Bronchial epithelial cell (primary cell): ENCODE measurements at regions not wholly inside any gene's neighbourhood (a gene's known extent, or its start where the extent isn't known, plus 50 kb on each side); places are given as distances from the start of the nearest gene placed in this dataset.
A peak's percentile ranks its signal among the peaks of the same experiment; 100 is the strongest.
"Not testable (repeated sequence)": the region's sequence is repeated elsewhere in the genome, so short reads cannot be mapped to it uniquely, and the experiment has no call there.

Source experiments
- DNase-seq: peaks from one replicate; pipeline ENCODE4 v3.0.0-alpha.2; 2010; ENCODE audit warnings: low read depth
- FAIRE-seq: peaks from 2 replicates; lab custom pipeline; 2011; peaks lifted over from hg19 to GRCh38; lab: Jason Lieb, UNC
- H3K27me3 ChIP-seq: 2 replicates; pipeline ENCODE4 v1.5.1; 2011; ENCODE audit warnings: low read length; ENCODE audit not compliant: control insufficient read depth, insufficient read depth
- H3K36me3 ChIP-seq: 2 replicates; pipeline ENCODE4 v1.5.1; 2011; ENCODE audit warnings: low read length; ENCODE audit not compliant: control insufficient read depth, insufficient read depth
- H3K4me3 ChIP-seq: 2 replicates; pipeline ENCODE4 v1.5.1; 2011; ENCODE audit warnings: mild to moderate bottlenecking, low read depth, low read length, control low read depth
- TF ChIP-seq, protein P1 (sequence below): IDR thresholded peaks from 2 replicates; pipeline ENCODE4 v1.5.1; 2011; ENCODE audit warnings: mild to moderate bottlenecking, moderate library complexity, low read length, control low read depth, inconsistent platforms; ENCODE audit not compliant: insufficient read depth, severe bottlenecking

DNA sequence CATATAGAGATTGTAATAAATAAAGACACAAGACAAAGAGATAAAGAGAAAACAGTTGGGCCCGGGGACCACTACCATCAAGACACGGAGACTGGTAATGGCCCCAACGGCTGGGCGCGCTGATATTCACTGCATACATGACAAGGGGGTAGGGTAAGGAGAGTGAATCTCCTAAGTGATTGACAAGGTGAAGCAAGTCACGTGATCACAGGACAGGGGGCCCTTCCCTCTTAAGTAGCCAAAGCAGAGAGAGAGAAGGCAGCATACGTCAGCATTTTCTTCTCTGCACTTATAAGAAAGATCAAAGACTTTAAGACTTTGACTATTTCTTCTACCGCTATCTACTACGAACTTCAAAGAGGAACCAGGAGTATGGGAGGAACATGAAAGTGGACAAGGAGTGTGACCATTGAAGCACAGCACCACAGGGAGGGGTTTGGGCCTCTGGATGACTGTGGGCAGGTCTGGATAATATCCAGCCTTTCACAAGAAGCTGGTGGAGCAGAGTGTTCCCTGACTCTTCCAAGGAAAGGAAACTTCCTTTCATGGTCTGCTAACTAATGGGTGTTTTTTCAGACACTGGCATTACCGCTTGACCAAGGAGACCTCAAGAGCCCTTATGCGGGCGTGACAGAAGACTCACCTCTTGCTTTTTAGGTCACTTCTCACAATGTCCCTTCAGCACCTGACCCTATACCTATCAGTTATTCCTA lies 75.6 kb downstream of the MRPL39 start:
- H3K4me3 ChIP-seq, H3K36me3 ChIP-seq, H3K27me3 ChIP-seq, FAIRE-seq, DNase-seq: not testable (repeated sequence)

DNA sequence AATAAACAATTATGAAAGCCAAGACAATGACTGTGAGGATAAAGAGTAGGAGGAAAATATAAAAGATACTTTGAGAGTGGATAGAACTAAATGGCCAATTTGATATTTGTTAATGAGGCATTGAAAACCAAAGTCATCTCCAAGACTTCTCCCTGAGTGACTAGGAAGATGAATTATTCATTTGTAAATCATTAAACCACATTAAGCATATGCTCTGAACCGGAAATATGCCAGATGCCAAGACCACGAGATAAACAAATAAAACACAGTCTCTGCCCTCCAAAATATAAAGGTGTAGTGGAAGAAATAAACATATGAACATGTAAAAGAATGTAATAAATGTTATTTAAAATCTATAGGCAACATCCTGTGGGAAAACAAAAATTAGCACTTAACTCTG lies 78.8 kb downstream of the MRPL39 start:
- TF ChIP-seq, protein P1, sequence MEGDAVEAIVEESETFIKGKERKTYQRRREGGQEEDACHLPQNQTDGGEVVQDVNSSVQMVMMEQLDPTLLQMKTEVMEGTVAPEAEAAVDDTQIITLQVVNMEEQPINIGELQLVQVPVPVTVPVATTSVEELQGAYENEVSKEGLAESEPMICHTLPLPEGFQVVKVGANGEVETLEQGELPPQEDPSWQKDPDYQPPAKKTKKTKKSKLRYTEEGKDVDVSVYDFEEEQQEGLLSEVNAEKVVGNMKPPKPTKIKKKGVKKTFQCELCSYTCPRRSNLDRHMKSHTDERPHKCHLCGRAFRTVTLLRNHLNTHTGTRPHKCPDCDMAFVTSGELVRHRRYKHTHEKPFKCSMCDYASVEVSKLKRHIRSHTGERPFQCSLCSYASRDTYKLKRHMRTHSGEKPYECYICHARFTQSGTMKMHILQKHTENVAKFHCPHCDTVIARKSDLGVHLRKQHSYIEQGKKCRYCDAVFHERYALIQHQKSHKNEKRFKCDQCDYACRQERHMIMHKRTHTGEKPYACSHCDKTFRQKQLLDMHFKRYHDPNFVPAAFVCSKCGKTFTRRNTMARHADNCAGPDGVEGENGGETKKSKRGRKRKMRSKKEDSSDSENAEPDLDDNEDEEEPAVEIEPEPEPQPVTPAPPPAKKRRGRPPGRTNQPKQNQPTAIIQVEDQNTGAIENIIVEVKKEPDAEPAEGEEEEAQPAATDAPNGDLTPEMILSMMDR, result no peak
- FAIRE-seq (no peak), DNase-seq (no peak)
- H3K27me3 ChIP-seq, result no peaks in the 10 kb centered on the region
- H3K36me3 ChIP-seq, result no peaks in the 10 kb centered on the region
- H3K4me3 ChIP-seq, result no peak overlapping the region

DNA sequence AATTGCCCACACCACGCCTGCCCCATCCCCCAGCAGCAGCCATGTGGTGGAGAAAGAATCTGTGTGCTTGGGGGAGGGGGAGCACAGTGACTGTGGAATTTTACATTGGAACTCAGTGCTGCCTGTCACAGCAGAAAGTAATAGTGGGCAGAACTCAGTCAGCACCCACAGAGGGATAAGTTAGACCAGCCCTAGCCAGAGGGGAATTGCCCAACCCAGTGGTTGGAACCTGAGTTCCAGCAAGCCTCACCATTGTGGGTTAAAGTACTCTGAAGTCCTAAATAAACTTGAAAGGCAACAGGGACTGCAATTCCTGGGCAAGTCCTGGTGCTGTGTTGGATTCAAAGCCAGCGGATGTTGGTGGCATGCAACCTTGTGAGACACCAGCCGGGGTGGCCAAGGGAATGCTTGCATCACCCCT lies 88.8 kb downstream of the MRPL39 start:
- DNase-seq (peak; percentile 21), FAIRE-seq (no peak)
- TF ChIP-seq, protein P1, result no peak
- H3K36me3 ChIP-seq, result no peaks in the 10 kb centered on the region
- no peak overlapping the region for H3K4me3 ChIP-seq
- no peaks in the 10 kb centered on the region for H3K27me3 ChIP-seq

DNA sequence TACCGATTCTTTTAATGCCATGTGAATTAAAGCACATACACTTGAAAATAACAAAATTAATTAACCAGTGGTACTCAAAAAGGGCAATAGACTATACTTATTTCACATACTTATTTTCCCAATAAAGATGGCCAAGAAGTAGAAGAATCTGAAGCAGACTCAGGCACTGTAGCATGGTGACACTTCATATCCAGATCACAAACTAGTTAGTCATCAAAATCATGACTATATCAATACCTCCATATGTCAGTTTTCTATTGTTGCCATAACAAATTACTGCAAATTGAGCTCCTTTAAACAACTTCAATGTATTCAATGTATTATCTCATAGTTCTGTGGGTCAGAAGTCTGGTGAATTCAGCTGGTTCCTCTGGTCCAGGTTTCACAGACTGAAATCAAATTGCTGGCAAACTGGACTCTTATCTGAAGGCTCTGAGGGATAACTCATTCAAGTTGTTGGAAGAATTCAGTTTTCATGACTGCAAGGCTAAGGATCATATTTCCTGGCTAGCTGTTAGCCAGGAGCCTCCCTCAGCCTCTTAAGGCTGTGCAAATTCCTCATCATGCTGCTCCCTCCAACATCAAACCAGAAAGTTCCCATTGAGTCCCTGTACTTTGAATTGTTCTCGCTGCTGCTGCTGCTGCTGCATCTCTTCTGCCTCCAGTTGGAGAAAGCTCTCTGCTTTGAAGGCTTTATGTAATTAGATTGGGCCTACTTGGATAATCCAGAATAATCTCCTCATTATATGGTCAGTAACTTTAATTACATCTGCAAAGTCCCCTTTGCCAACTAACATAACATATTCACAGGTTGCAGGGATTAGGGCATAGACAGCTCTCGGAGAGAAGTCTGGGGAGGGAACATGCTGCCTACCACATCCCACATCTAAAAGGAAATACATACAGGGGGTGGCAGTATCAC lies 91.5 kb downstream of the MRPL39 start:
- no peak for FAIRE-seq
- Histone ChIP-seq H3K36me3 (no peaks in the 10 kb centered on the region), H3K27me3 (no peaks in the 10 kb centered on the region), H3K4me3 (no peak overlapping the region)
- no peak for DNase-seq
- TF ChIP-seq, protein P1, result no peak

DNA sequence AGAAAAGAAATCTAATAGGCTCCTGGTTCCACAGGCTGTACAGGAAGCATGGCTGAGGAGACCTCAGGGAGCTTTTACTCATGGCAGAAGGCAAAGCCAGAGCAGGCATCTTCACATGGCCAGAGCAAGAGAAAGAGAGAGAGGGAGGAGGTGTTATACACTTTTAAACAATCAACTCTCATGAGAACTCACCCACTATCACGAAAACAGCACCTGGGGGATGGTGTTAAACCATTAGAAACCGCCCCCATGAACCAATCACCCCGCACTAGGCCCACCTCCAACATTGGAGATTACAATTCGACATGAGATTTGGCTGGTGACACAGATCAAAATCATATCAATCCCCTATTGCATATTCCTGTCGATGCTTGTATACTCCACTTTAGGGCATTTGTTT lies 93.5 kb downstream of the MRPL39 start:
- DNase-seq, result no peak
- Histone ChIP-seq H3K36me3 (no peaks in the 10 kb centered on the region), H3K27me3 (no peaks in the 10 kb centered on the region), H3K4me3 (no peak overlapping the region)
- no peak for FAIRE-seq
- TF ChIP-seq, protein P1, result no peak
